Aorta (tissue), 5 donors: ENCODE measurements at regions not wholly inside any gene's neighbourhood (a gene's known extent, or its start where the extent isn't known, plus 50 kb on each side); places are given as distances from the start of the nearest gene placed in this dataset.
"Not testable (repeated sequence)": the region's sequence is repeated elsewhere in the genome, so short reads cannot be mapped to it uniquely, and the experiment has no call there.

ENCODE experiments used
- ATAC-seq: fragments of 200-7000 bp; cut with Tn5 transposase; one replicate; pipeline ENCODE4 v1.9.1; 2022; ENCODE audit warnings: moderate library complexity; ENCODE audit not compliant: low FRiP score
- DNase-seq, 2 donors: peaks; one replicate each; pipeline ENCODE4 v3.0.0-alpha.2; 2020
- H3K27ac ChIP-seq, 2 donors: one replicate each; pipeline ENCODE4 v1.5.1; 2013; ENCODE audit warnings: low read length in 2 of 2, mild to moderate bottlenecking in 2 of 2, moderate library complexity in 2 of 2, control low read depth in 1 of 2, inconsistent platforms in 1 of 2, low read depth in 1 of 2
- H3K27me3 ChIP-seq, 2 donors: one replicate each; pipeline ENCODE4 v1.6.1; 2013; ENCODE audit warnings: control low read depth in 1 of 2, low read length in 1 of 2, mild to moderate bottlenecking in 1 of 2, moderate library complexity in 1 of 2; ENCODE audit not compliant: insufficient read depth in 2 of 2, control insufficient read depth in 1 of 2
- H3K36me3 ChIP-seq, 2 donors: one replicate each; pipeline ENCODE4 v1.6.1; 2013; ENCODE audit warnings: control low read depth in 1 of 2, low read length in 1 of 2, mild to moderate bottlenecking in 1 of 2; ENCODE audit not compliant: insufficient read depth in 2 of 2, control insufficient read depth in 1 of 2
- H3K4me1 ChIP-seq, 2 donors: one replicate each; pipeline ENCODE4 v1.6.1; 2013; ENCODE audit warnings: low read length in 2 of 2, control low read depth in 1 of 2, mild to moderate bottlenecking in 1 of 2, moderate library complexity in 1 of 2; ENCODE audit not compliant: insufficient read depth in 2 of 2, control insufficient read depth in 1 of 2
- H3K4me3 ChIP-seq, 2 donors: one replicate each; pipeline ENCODE4 v1.5.1; 2013; ENCODE audit warnings: low read length in 2 of 2, control low read depth in 1 of 2, mild to moderate bottlenecking in 1 of 2
- H3K9me3 ChIP-seq: one replicate; pipeline ENCODE4 v1.6.1; 2013; ENCODE audit warnings: mild to moderate bottlenecking, low read length; ENCODE audit not compliant: control insufficient read depth
- WGBS, 2 donors: extraction: QIAGEN DNeasy Blood & Tissue Kit; methylation state at CpG; one replicate each; pipeline ENCODE4 v1.1.7; 2013; 5-methylcytosine and 5-hydroxymethylcytosine counted together
- intact Hi-C, 2 donors: fragments of 100-400 bp; cut with DNase I; formaldehyde crosslinking; loops; one replicate each; pipeline versions ENCODE4 v1.14.2 to v1.15.0; 2022
- donor health status: healthy with polysubstance abuse.
- donor health status: Bipolar disorder and iron deficiency.
- donor health status: DM: no; HTN: no; CAD: no.
- donor health status: DM: no; HTN: no; CAD: no.
- donor health status: DM: yes; HTN: yes; CAD: no.

- H3K4me3 ChIP-seq, ATAC-seq, intact Hi-C loops, H3K36me3 ChIP-seq, H3K9me3 ChIP-seq, H3K27me3 ChIP-seq, DNase-seq, H3K27ac ChIP-seq, H3K4me1 ChIP-seq: not testable (repeated sequence)
- 82 to 85% methylated on average over 7 of the region's 7 CpGs for WGBS, 2 donors
These were observed 110.6 kb upstream of the PPM1J start for GRCh38 chr1:112825563-112826216.

- H3K27me3 ChIP-seq, H3K4me1 ChIP-seq, DNase-seq, H3K27ac ChIP-seq, intact Hi-C loops, H3K9me3 ChIP-seq, H3K4me3 ChIP-seq, ATAC-seq, H3K36me3 ChIP-seq: not testable (repeated sequence)
- 86 to 87% methylated on average over 6 of the region's 6 CpGs for WGBS, 2 donors
These were observed 109.9 kb upstream of the PPM1J start for GRCh38 chr1:112825075-112825474.

- H3K27ac ChIP-seq, intact Hi-C loops, DNase-seq, H3K4me3 ChIP-seq, H3K27me3 ChIP-seq, H3K36me3 ChIP-seq, H3K9me3 ChIP-seq, ATAC-seq, H3K4me1 ChIP-seq: not testable (repeated sequence)
- 66 to 68% methylated on average over 7 of the region's 7 CpGs for WGBS, 2 donors
These were observed 106.4 kb upstream of the PPM1J start for GRCh38 chr1:112821307-112822063.

GRCh38 chr1:112818990-112819689, 104.0 kb upstream of the PPM1J start:
- Histone ChIP-seq H3K36me3 (no peaks in the 10 kb centered on the region), H3K4me1 (no peaks in the 10 kb centered on the region), H3K27ac (no peak overlapping the region), H3K9me3 (no peaks in the 10 kb centered on the region), H3K4me3 (no peak overlapping the region), H3K27me3 (no peaks in the 10 kb centered on the region)
- ATAC-seq (no peak), DNase-seq (no peak)
- intact Hi-C loops, result no loop called here
- WGBS, 2 donors, result 11 to 14% methylated on average over 4 of the region's 4 CpGs

GRCh38 chr1:112817555-112818373, 102.6 kb upstream of the PPM1J start:
- no peaks in the 10 kb centered on the region for H3K27me3 ChIP-seq
- H3K27ac ChIP-seq, result no peak overlapping the region
- no peak for DNase-seq
- H3K9me3 ChIP-seq, result no peaks in the 10 kb centered on the region
- ATAC-seq, result no peak
- H3K4me1 ChIP-seq, result no peaks in the 10 kb centered on the region
- H3K4me3 ChIP-seq, result no peak overlapping the region
- WGBS, 2 donors, result 78 to 79% methylated on average over 7 of the region's 7 CpGs
- H3K36me3 ChIP-seq, result no peaks in the 10 kb centered on the region
- intact Hi-C loops, result no loop called here

DNA sequence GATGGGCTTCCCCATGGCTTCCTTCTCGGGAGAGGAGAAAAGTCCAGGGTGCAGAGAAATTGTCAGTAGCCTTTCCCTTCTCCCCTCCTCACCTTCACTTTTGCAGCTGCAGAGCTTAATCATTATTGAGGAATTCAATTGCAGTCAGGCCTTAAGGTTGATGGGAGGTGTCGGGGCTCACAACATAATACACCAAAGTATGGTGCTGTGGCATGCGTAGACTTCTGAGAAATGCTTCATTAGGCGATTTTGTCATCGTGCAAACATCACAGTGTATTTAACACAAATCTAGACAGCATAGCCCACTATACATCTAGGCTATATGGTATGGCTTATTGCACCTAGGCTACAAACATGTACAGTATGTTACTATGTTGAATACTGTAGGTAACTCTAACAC, 100.2 kb upstream of the PPM1J start:
- intact Hi-C loops, result no loop called here
- Histone ChIP-seq H3K27ac (no peak overlapping the region), H3K36me3 (no peaks in the 10 kb centered on the region), H3K27me3 (no peaks in the 10 kb centered on the region), H3K9me3 (no peaks in the 10 kb centered on the region), H3K4me3 (no peak overlapping the region), H3K4me1 (no peaks in the 10 kb centered on the region)
- 94 to 95% methylated on average over 5 of the region's 5 CpGs for WGBS, 2 donors
- no peak for ATAC-seq
- DNase-seq, result no peak

DNA sequence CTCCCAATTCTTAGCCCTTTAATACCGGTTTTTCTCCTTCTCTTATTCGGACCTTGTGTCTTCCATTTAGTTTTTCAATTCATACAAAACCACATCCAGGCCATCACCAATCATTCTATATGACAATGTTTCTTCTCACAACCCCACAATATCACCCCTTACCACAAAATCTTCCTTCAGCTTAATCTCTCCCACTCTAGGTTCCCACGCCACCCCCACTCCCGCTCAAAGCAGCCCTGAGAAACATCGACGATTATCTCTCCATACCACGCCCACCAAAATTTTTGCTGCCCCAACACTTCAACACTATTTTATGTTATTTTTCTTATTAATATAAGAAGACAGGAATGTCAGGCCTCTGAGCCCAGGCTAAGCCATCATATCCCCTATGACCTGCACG, 99.5 kb upstream of the PPM1J start:
- H3K4me3 ChIP-seq, H3K36me3 ChIP-seq, H3K9me3 ChIP-seq, DNase-seq, H3K27ac ChIP-seq, H3K4me1 ChIP-seq, intact Hi-C loops, H3K27me3 ChIP-seq, ATAC-seq: not testable (repeated sequence)
- WGBS, 2 donors, result 85 to 88% methylated on average over 8 of the region's 8 CpGs

DNA sequence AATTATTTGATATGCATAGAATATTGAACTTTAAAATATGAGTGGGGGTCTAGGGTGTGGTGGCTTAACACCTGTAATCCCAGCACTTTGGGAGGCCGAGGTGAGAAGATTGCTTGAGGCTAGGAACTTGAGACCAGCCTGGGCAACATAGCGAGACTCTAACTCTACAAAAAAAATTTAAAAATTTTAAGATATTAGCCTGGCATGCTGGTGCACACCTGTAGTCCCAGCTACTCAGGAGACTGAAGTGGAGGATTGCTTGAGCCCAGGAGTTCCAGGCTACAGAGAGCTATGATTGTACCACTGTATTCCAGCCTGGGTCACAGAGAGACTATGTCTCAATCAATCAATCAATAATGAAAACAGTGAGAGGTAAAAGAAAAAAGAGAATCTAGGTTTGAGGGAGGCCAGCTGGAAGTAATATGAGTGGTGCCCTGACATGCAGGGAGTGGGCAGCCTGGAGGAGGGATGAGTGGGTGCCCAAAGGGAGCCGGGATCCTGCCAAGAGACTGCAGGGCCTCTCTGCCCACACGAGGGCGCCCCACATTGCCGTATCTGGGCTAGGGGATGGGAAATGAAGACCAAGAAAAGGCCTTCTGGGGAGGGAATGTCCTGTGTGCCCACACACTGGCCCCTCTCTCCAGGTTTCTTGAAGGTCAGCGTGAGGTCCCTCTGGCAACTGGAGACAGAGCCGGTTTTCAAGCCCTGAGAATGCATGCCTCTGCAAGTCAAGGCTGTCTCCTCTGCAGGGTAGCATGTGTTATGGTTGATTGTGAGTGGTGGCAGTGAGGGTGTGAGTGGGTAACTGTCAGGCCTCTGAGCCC, 93.9 kb upstream of the PPM1J start:
- H3K9me3 ChIP-seq, result no peaks in the 10 kb centered on the region
- intact Hi-C loops, result loop anchor here (5.0 kb wide), 1 partner anchor 233 kb away; no protein-coding TSS in a partner anchor
- 28 to 40% methylated on average over 6 to 8 of the region's 8 CpGs for WGBS, 2 donors
- DNase-seq (peak; percentile 84 to 91), ATAC-seq (peak; percentile 75)
- no peak overlapping the region for H3K4me3 ChIP-seq
- H3K27ac ChIP-seq, result no peak overlapping the region
- H3K27me3 ChIP-seq, result no peaks in the 10 kb centered on the region
- no peaks in the 10 kb centered on the region for H3K36me3 ChIP-seq
- no peaks in the 10 kb centered on the region for H3K4me1 ChIP-seq
